ENCODE measurements at regions not wholly inside any gene's neighbourhood (a gene's known extent, or its start where the extent isn't known, plus 50 kb on each side); places are given as distances from the start of the nearest gene placed in this dataset.

GRCh38 chr14:43903209-43903608, 603.9 kb downstream of the FSCB start:
- Mint-ChIP-seq H3K27ac (no peak overlapping the region), H3K9me3 (peaks cover 5% of the 10 kb centered on the region), H3K4me1 (no peaks in the 10 kb centered on the region), H3K4me3 (no peak overlapping the region), H3K36me3 (ENCODE audit: low read depth) (no peaks in the 10 kb centered on the region), H3K27me3 (no peaks in the 10 kb centered on the region)
- DNase-seq, result no peak
- ChIA-PET POLR2A (no interaction called here), CTCF (no interaction called here)
- intact Hi-C loops (cut with micrococcal nuclease), result no loop called here
- TF ChIP-seq, protein P1, sequence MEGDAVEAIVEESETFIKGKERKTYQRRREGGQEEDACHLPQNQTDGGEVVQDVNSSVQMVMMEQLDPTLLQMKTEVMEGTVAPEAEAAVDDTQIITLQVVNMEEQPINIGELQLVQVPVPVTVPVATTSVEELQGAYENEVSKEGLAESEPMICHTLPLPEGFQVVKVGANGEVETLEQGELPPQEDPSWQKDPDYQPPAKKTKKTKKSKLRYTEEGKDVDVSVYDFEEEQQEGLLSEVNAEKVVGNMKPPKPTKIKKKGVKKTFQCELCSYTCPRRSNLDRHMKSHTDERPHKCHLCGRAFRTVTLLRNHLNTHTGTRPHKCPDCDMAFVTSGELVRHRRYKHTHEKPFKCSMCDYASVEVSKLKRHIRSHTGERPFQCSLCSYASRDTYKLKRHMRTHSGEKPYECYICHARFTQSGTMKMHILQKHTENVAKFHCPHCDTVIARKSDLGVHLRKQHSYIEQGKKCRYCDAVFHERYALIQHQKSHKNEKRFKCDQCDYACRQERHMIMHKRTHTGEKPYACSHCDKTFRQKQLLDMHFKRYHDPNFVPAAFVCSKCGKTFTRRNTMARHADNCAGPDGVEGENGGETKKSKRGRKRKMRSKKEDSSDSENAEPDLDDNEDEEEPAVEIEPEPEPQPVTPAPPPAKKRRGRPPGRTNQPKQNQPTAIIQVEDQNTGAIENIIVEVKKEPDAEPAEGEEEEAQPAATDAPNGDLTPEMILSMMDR (IDR thresholded peaks at IDR 0.05), result no peak
- no peak for ATAC-seq (ENCODE audit: low read depth)

- TF ChIP-seq, protein P1 (IDR thresholded peaks at IDR 0.05), result no peak
- intact Hi-C loops (cut with micrococcal nuclease), result no loop called here
- no peak overlapping the region for H3K27ac Mint-ChIP-seq
- H3K27me3 Mint-ChIP-seq, result no peaks in the 10 kb centered on the region
- no peak for DNase-seq
- ChIA-PET CTCF (no interaction called here), POLR2A (no interaction called here)
- H3K4me1 Mint-ChIP-seq, result no peaks in the 10 kb centered on the region
- H3K9me3 Mint-ChIP-seq, result peaks cover 5% of the 10 kb centered on the region
- no peaks in the 10 kb centered on the region for H3K36me3 Mint-ChIP-seq (ENCODE audit: low read depth)
- ATAC-seq (ENCODE audit: low read depth), result no peak
- H3K4me3 Mint-ChIP-seq, result no peak overlapping the region
Observed at GRCh38 chr14:43901911-43902673, 605.0 kb downstream of the FSCB start.

DNA sequence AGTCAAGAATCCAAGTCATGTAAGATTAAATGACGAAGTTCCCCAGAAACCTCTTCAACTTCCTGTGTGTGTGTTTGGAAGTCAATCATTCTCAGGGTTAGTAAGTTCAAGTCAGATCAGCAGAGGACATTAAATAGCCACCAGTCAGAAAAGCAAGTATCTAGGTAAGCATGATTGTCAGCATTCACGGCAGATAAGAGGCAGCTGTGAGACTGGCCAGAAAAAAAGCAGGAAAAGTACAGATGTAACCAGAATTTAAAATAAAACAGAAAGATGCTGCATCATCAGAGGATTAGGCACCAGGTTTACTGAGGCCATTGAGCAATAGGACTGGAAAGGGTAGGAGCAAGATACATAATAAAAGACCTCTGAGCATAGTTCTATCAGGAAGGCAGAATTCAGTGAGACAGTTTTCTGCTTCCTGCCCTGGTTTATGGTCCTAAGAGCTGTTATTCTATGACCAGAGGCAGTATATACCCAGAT, 606.9 kb downstream of the FSCB start:
- H3K27ac Mint-ChIP-seq, result no peak overlapping the region
- DNase-seq (no peak), ATAC-seq (ENCODE audit: low read depth) (no peak)
- H3K36me3 Mint-ChIP-seq (ENCODE audit: low read depth), result no peaks in the 10 kb centered on the region
- H3K4me1 Mint-ChIP-seq, result no peaks in the 10 kb centered on the region
- ChIA-PET POLR2A (no interaction called here), CTCF (no interaction called here)
- intact Hi-C loops (cut with micrococcal nuclease), result no loop called here
- peaks cover 2% of the 10 kb centered on the region for H3K9me3 Mint-ChIP-seq
- no peak overlapping the region for H3K4me3 Mint-ChIP-seq
- H3K27me3 Mint-ChIP-seq, result no peaks in the 10 kb centered on the region
- TF ChIP-seq, protein P1 (IDR thresholded peaks at IDR 0.05), result no peak

GRCh38 chr14:43898687-43899086, 608.4 kb downstream of the FSCB start:
- Mint-ChIP-seq H3K36me3 (ENCODE audit: low read depth) (no peaks in the 10 kb centered on the region), H3K27me3 (no peaks in the 10 kb centered on the region), H3K4me1 (no peaks in the 10 kb centered on the region), H3K9me3 (no peaks in the 10 kb centered on the region), H3K27ac (no peak overlapping the region), H3K4me3 (no peak overlapping the region)
- DNase-seq (no peak), ATAC-seq (ENCODE audit: low read depth) (no peak)
- intact Hi-C loops (cut with micrococcal nuclease), result loop anchor here (5.0 kb wide), 1 partner anchor 1621 kb away; no protein-coding TSS in a partner anchor
- TF ChIP-seq, protein P1 (IDR thresholded peaks at IDR 0.05), result no peak
- CTCF ChIA-PET, result no interaction called here
- POLR2A ChIA-PET, result no interaction called here

DNA sequence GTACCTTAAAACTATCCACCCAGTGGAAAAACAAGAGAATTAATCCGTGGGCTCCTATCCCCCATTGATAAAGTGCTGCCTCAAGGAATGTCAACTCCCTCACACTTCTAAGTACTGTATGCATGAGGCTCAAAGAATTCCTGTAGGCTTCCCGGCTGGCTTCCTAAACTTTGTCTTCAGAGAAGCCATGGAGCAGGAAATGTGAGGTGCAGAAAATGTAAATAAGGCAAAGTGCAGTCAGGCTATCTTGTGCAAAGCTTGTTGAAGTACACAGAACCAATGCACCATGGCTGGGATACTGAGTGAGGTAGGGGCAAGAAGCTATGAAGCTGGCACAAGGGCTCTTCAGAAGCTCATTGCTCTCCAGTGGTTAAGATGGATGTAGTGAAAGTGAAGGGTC, 611.0 kb downstream of the FSCB start:
- Mint-ChIP-seq H3K36me3 (ENCODE audit: low read depth) (no peaks in the 10 kb centered on the region), H3K27me3 (no peaks in the 10 kb centered on the region), H3K27ac (no peak overlapping the region), H3K4me1 (no peaks in the 10 kb centered on the region), H3K9me3 (no peaks in the 10 kb centered on the region), H3K4me3 (no peak overlapping the region)
- intact Hi-C loops (cut with micrococcal nuclease), result loop anchor here (5.0 kb wide), 1 partner anchor 1619 kb away; no protein-coding TSS in a partner anchor
- TF ChIP-seq, protein P1 (IDR thresholded peaks at IDR 0.05), result no peak
- ATAC-seq (ENCODE audit: low read depth), result no peak
- ChIA-PET POLR2A (no interaction called here), CTCF (interaction anchor here (1.1 kb wide), 1 partner anchor 1785 kb away, joined by 3 read pairs; no protein-coding TSS in a partner anchor)
- no peak for DNase-seq
